HEK293 (cell line): ENCODE measurements at regions not wholly inside any gene's neighbourhood (a gene's known extent, or its start where the extent isn't known, plus 50 kb on each side); places are given as distances from the start of the nearest gene placed in this dataset.

Source experiments
- CTCF ChIP-seq: fragments of 450-650 bp; formaldehyde crosslinking; IDR thresholded peaks from 2 replicates; pipeline ENCODE4 v1.5.1; 2016; ENCODE audit warnings: missing biosample characterization, missing genetic modification characterization
- KLF7 ChIP-seq: fragments of 450-650 bp; formaldehyde crosslinking; IDR thresholded peaks from 2 replicates; pipeline ENCODE4 v1.5.1; 2016; ENCODE audit warnings: missing biosample characterization, missing genetic modification characterization, borderline replicate concordance
- PRDM10 ChIP-seq: fragments of 450-650 bp; formaldehyde crosslinking; IDR thresholded peaks from 2 replicates; pipeline ENCODE4 v1.5.1; 2016; ENCODE audit warnings: missing biosample characterization, missing genetic modification characterization
- ZBTB48 ChIP-seq: fragments of 450-650 bp; formaldehyde crosslinking; IDR thresholded peaks from 2 replicates; pipeline ENCODE4 v1.5.1; 2016; ENCODE audit warnings: missing biosample characterization, missing genetic modification characterization
- ZNF274 ChIP-seq, 2 experiments: fragments of 200-500 bp in 1 of 2; fragments of 450-650 bp in 1 of 2; sonication (Bioruptor generic) in 1 of 2; formaldehyde crosslinking in 1 of 2; IDR thresholded peaks; 2 replicates each; pipeline versions ENCODE4 v1.5.1 to v1.6.1; 2014 to 2016; ENCODE audit warnings: borderline replicate concordance in 1 of 2, inconsistent platforms in 1 of 2, low read length in 1 of 2, missing biosample characterization in 1 of 2, missing genetic modification characterization in 1 of 2
- ZNF585B ChIP-seq: fragments of 450-650 bp; formaldehyde crosslinking; IDR thresholded peaks from 2 replicates; pipeline ENCODE4 v1.5.1; 2016; ENCODE audit warnings: missing biosample characterization, missing genetic modification characterization
- ZNF76 ChIP-seq: fragments of 450-650 bp; formaldehyde crosslinking; IDR thresholded peaks from 2 replicates; pipeline ENCODE4; 2016; ENCODE audit warnings: low read depth, missing biosample characterization, missing genetic modification characterization, borderline replicate concordance
- TF ChIP-seq, protein P1 (sequence below): fragments of 450-650 bp; formaldehyde crosslinking; IDR thresholded peaks from 2 replicates; pipeline ENCODE4 v1.5.1; 2016; ENCODE audit warnings: missing biosample characterization, missing genetic modification characterization

DNA sequence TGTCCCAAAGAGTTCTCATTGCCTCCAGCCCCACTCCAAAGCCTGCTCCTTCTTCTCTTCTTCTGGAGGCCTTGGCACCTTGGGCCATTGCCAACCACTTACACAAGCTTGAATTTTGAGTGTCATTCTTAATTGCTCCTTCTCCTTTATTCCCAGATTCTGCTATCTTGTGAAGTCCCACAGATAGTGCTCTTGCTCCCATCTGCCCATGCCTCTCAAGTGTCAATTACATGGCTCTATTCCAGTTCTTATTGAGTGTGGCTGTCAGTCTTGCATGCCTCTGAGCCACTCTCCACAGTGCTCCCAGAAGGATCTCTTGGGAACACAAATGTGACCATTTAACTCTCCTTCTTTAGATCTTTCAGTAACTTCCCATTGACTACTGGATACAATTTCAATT is 117.3 kb upstream of the SFRP2 start:
- no peak for TF ChIP-seq ZBTB48
- TF ChIP-seq CTCF (tag by site-specific recombination), result no peak
- no peak for TF ChIP-seq ZNF76 (tag by site-specific recombination)
- TF ChIP-seq, protein P1, sequence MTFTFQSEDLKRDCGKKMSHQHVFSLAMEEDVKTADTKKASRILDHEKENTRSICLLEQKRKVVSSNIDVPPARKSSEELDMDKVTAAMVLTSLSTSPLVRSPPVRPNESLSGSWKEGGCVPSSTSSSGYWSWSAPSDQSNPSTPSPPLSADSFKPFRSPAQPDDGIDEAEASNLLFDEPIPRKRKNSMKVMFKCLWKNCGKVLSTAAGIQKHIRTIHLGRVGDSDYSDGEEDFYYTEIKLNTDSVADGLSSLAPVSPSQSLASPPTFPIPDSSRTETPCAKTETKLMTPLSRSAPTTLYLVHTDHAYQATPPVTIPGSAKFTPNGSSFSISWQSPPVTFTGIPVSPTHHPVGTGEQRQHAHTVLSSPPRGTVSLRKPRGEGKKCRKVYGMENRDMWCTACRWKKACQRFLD (tag by site-specific recombination), result no peak
- no peak for TF ChIP-seq ZNF274 (IDR thresholded peaks at IDR 0.05; ENCODE audit: low read length)
- no peak for TF ChIP-seq ZNF274 (tag by site-specific recombination; IDR thresholded peaks at IDR 0.05; ENCODE audit: borderline replicate concordance)
- TF ChIP-seq ZNF585B (tag by site-specific recombination), result no peak
- no peak for TF ChIP-seq KLF7 (tag by site-specific recombination)
- TF ChIP-seq PRDM10 (tag by site-specific recombination), result no peak
